Heart left ventricle (tissue), 13 donors: ENCODE measurements at regions not wholly inside any gene's neighbourhood (a gene's known extent, or its start where the extent isn't known, plus 50 kb on each side); places are given as distances from the start of the nearest gene placed in this dataset.

Experiments used
- POLR2A ChIP-seq, 2 donors: fragments of 450-650 bp; IDR thresholded peaks; one replicate each; pipeline ENCODE4 v1.6.1; 2017; ENCODE audit warnings: antibody characterized with exemption in 2 of 2, mild to moderate bottlenecking in 2 of 2, moderate library complexity in 2 of 2
- TF ChIP-seq, protein P1 (sequence below), 12 donors: fragments of 200-600 bp; sonication (generic) in 4 of 12; IDR thresholded peaks; one replicate each; pipeline versions ENCODE4 v1.5.0 to v1.8.0; 2018 to 2022; ENCODE audit warnings: antibody characterized with exemption in 12 of 12, mild to moderate bottlenecking in 5 of 12
- donor health status: ischemic (EF 13 %, LVEDD 7.1; RV severe dilation, severe dysfunction).
- donor health status: DM: no; HTN: yes; CAD: no.
- donor health status: DM: no; HTN: no; CAD: no.
- donor health status: ischemic (EF 25% LVEDD 6.9; RV normal size, moderate dysfunction).
- donor health status: ischemic (EF 25% LVEDD 5.7; RV mildly dilated, moderate dysfunction).
- donor health status: ischemic (EF 35%, LVEDD 5.7; RV mildly dilated, moderate dysfunction).
- donor health status: nonischemic (EF 11% LVEDD 7.7; RV severe dilation, severe dysfunction).
- donor health status: DM: yes; HTN: yes; CAD: no.
- donor health status: PGD.
- donor health status: ischemic (EF 29% LVEDD 5.4; RV normal size, mild dysfunction).
- donor health status: nonischemic (EF 23%, LVEDD 6.1; RV moderate dilation, normal function).

DNA sequence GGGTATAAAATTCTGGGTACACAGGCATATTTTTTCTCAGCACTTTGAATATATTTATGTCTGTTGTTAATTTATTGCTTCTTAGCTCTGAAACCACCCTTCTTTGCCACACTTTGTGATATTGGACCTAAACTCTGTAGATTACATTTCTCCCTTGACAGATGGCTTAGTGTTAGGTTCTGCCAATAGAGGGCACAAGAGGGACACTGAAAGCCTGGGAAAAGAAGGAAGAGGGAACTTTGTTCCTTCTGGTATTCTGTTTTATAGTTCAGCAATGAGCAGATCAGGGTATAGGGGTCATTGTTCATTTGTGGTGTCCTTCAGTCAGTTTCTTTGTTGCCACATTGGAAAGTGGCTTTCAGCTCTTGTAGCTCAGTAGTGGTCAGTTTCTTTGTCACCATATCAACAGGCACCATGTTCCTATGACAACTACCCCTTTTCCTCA lies 423.5 kb upstream of the PROX1 start:
- TF ChIP-seq POLR2A (IDR thresholded peaks at IDR 0.05) = no peak
- TF ChIP-seq, protein P1, sequence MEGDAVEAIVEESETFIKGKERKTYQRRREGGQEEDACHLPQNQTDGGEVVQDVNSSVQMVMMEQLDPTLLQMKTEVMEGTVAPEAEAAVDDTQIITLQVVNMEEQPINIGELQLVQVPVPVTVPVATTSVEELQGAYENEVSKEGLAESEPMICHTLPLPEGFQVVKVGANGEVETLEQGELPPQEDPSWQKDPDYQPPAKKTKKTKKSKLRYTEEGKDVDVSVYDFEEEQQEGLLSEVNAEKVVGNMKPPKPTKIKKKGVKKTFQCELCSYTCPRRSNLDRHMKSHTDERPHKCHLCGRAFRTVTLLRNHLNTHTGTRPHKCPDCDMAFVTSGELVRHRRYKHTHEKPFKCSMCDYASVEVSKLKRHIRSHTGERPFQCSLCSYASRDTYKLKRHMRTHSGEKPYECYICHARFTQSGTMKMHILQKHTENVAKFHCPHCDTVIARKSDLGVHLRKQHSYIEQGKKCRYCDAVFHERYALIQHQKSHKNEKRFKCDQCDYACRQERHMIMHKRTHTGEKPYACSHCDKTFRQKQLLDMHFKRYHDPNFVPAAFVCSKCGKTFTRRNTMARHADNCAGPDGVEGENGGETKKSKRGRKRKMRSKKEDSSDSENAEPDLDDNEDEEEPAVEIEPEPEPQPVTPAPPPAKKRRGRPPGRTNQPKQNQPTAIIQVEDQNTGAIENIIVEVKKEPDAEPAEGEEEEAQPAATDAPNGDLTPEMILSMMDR (IDR thresholded peaks at IDR 0.05) = peak; percentile 13 to 50 (median 34)
